OCI-LY3 (cell line): ENCODE measurements at regions not wholly inside any gene's neighbourhood (a gene's known extent, or its start where the extent isn't known, plus 50 kb on each side); places are given as distances from the start of the nearest gene placed in this dataset.
A peak's percentile ranks its signal among the peaks of the same experiment; 100 is the strongest.
"Not testable (repeated sequence)": the region's sequence is repeated elsewhere in the genome, so short reads cannot be mapped to it uniquely, and the experiment has no call there.

Experiments
- H2AFZ ChIP-seq: fragments of 200-600, 300-600 bp; shearing (Covaris generic); 2 replicates; pipeline ENCODE4 v1.6.0; 2014; ENCODE audit warnings: antibody characterized with exemption, low read depth, low read length
- H3K27ac ChIP-seq: fragments of 200-600, 300-600 bp; sonication (generic); 2 replicates; pipeline ENCODE4 v1.5.1; 2014; ENCODE audit warnings: mild to moderate bottlenecking, low read length, moderate library complexity, mixed read lengths
- H3K27me3 ChIP-seq: fragments of 200-600, 300-600 bp; sonication (generic); 2 replicates; pipeline ENCODE4 v1.6.1; 2014; ENCODE audit warnings: low read depth, low read length, mixed read lengths
- H3K36me3 ChIP-seq: fragments of 200-600, 300-600 bp; sonication (generic); replicated peaks from 2 replicates; pipeline ENCODE3; 2014; ENCODE audit warnings: low read depth, low read length, mixed read lengths
- H3K4me1 ChIP-seq: fragments of 300-600, 200-600 bp; sonication (generic); 2 replicates; pipeline ENCODE4 v1.6.1; 2014; ENCODE audit warnings: low read length, mixed read lengths
- H3K4me2 ChIP-seq: fragments of 200-600, 300-600 bp; sonication (generic); 2 replicates; pipeline ENCODE4 v1.6.1; 2014; ENCODE audit warnings: low read length, mixed read lengths
- H3K4me3 ChIP-seq: fragments of 300-600, 200-600 bp; sonication (generic); 2 replicates; pipeline ENCODE4 v1.5.1; 2014; ENCODE audit warnings: antibody characterized with exemption, mild to moderate bottlenecking, low read length, moderate library complexity
- H3K79me2 ChIP-seq: fragments of 300-600, 200-600 bp; shearing (Covaris generic); 2 replicates; pipeline ENCODE4 v1.6.1; 2014; ENCODE audit warnings: mild to moderate bottlenecking, low read length, mixed read lengths
- H3K9ac ChIP-seq: fragments of 300-600, 200-600 bp; shearing (Covaris generic); 2 replicates; pipeline ENCODE4 v1.6.0; 2014; ENCODE audit warnings: mild to moderate bottlenecking, low read length, moderate library complexity
- H3K9me3 ChIP-seq: fragments of 200-600, 300-600 bp; shearing (Covaris generic); 2 replicates; pipeline ENCODE4 v1.6.1; 2014; ENCODE audit warnings: low read length, mixed read lengths; ENCODE audit not compliant: insufficient read depth
- H4K20me1 ChIP-seq: fragments of 200-600, 300-600 bp; sonication (generic); 2 replicates; pipeline ENCODE4 v1.6.1; 2016; ENCODE audit warnings: low read length, mixed read lengths; ENCODE audit not compliant: insufficient read depth
- EZH2phosphoT487 ChIP-seq: fragments of 200-600 bp; shearing (Covaris generic); IDR thresholded peaks from 2 replicates; pipeline ENCODE4 v1.6.1; 2018; ENCODE audit warnings: antibody characterized with exemption, mixed run types, low read depth
- TF ChIP-seq, protein P1 (sequence below): fragments of 200-600, 300-600 bp; sonication (generic); IDR thresholded peaks from 2 replicates; pipeline ENCODE4 v1.5.1; 2014; ENCODE audit warnings: antibody characterized with exemption, low read length, low read depth

GRCh38 chr4:29104694-29105093 lies 1615.5 kb upstream of the PCDH7 start:
- TF ChIP-seq, protein P1, sequence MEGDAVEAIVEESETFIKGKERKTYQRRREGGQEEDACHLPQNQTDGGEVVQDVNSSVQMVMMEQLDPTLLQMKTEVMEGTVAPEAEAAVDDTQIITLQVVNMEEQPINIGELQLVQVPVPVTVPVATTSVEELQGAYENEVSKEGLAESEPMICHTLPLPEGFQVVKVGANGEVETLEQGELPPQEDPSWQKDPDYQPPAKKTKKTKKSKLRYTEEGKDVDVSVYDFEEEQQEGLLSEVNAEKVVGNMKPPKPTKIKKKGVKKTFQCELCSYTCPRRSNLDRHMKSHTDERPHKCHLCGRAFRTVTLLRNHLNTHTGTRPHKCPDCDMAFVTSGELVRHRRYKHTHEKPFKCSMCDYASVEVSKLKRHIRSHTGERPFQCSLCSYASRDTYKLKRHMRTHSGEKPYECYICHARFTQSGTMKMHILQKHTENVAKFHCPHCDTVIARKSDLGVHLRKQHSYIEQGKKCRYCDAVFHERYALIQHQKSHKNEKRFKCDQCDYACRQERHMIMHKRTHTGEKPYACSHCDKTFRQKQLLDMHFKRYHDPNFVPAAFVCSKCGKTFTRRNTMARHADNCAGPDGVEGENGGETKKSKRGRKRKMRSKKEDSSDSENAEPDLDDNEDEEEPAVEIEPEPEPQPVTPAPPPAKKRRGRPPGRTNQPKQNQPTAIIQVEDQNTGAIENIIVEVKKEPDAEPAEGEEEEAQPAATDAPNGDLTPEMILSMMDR: no peak
- no peak for TF ChIP-seq EZH2phosphoT487
- H3K27ac ChIP-seq: no peak overlapping the region
- H3K36me3 ChIP-seq: no peaks in the 10 kb centered on the region
- 0 out of 2 replicates have a peak, but pooled peaks cover 2% of the 10 kb centered on the region for H3K4me1 ChIP-seq
- no peak overlapping the region for H3K4me2 ChIP-seq
- no peak overlapping the region for H3K4me3 ChIP-seq
- no peaks in the 10 kb centered on the region for H3K9me3 ChIP-seq
- no peaks in the 10 kb centered on the region for H3K79me2 ChIP-seq
- no peak overlapping the region for H2AFZ ChIP-seq
- no peak overlapping the region for H3K9ac ChIP-seq
- H4K20me1 ChIP-seq: no peaks in the 10 kb centered on the region
- H3K27me3 ChIP-seq: no peaks in the 10 kb centered on the region

GRCh38 chr4:29113960-29114359 lies 1606.2 kb upstream of the PCDH7 start:
- H3K4me2 ChIP-seq: no peak overlapping the region
- no peak overlapping the region for H3K9ac ChIP-seq
- H3K27me3 ChIP-seq: no peaks in the 10 kb centered on the region
- no peak overlapping the region for H3K4me3 ChIP-seq
- TF ChIP-seq, protein P1: no peak
- no peak for TF ChIP-seq EZH2phosphoT487
- no peaks in the 10 kb centered on the region for H3K36me3 ChIP-seq
- H3K27ac ChIP-seq: no peak overlapping the region
- H2AFZ ChIP-seq: no peak overlapping the region
- peaks cover 5% of the 10 kb centered on the region; the same call in 1 of the 2 replicates for H3K4me1 ChIP-seq
- H3K79me2 ChIP-seq: no peaks in the 10 kb centered on the region
- H3K9me3 ChIP-seq: no peaks in the 10 kb centered on the region
- no peaks in the 10 kb centered on the region for H4K20me1 ChIP-seq

GRCh38 chr4:29117231-29117722 lies 1602.9 kb upstream of the PCDH7 start:
- not testable (repeated sequence) for H4K20me1 ChIP-seq

DNA sequence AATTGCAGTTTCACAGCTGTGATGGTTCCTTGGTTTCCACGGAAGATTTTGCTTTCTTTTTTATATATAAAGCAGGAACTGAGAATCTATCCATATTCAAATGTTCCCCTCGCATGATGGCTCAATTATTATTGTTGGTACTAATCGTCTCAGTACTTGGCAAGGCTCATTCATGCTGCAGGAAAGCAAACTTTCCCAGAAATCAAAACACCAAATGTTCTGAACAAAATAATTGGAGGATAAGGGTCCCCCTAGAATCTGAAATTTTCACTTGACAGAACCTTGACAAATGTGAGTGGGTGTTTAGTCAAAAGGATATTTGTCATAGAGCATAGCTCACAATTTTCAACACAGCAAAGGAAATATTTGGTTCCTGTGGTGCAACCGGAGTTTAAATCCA lies 1598.6 kb upstream of the PCDH7 start:
- Histone ChIP-seq H3K9ac (no peak overlapping the region), H3K36me3 (no peaks in the 10 kb centered on the region), H4K20me1 (no peaks in the 10 kb centered on the region), H3K4me1 (peaks cover 6% of the 10 kb centered on the region), H3K27ac (no peak overlapping the region), H2AFZ (no peak overlapping the region), H3K4me3 (no peak overlapping the region), H3K4me2 (peak overlapping the region; percentile 16), H3K27me3 (no peaks in the 10 kb centered on the region), H3K79me2 (no peaks in the 10 kb centered on the region), H3K9me3 (no peaks in the 10 kb centered on the region)
- TF ChIP-seq EZH2phosphoT487: no peak
- TF ChIP-seq, protein P1: no peak

More at GRCh38 chr4:29117231-29117722, 1602.9 kb upstream of the PCDH7 start:
- H3K27me3 ChIP-seq, H3K79me2 ChIP-seq, H3K36me3 ChIP-seq, H2AFZ ChIP-seq, H3K4me3 ChIP-seq, H3K9ac ChIP-seq, H3K9me3 ChIP-seq, H3K27ac ChIP-seq, H3K4me2 ChIP-seq: not testable (repeated sequence)
- peaks cover 12% of the 10 kb centered on the region for H3K4me1 ChIP-seq

DNA sequence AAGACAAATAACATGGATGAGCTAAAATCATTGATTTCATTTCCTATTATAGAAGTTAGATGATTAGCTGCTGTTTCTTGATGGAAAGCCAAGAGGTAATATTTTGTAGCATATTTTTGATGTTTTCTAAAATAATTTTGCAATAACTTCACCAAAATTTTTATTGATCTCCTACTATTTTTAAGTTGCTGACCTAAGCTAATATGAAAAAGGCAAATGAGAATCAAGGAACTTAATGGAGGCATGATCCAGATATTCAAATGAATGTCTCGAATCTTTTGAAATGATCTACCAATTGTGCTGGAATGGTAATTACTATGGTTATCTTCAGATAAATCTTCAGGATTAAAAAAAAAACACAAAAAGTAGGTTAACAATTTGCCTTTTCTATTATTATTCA lies 1591.4 kb upstream of the PCDH7 start:
- H2AFZ ChIP-seq: no peak overlapping the region
- no peaks in the 10 kb centered on the region for H3K4me1 ChIP-seq
- H3K27me3 ChIP-seq: no peaks in the 10 kb centered on the region
- no peaks in the 10 kb centered on the region for H3K36me3 ChIP-seq
- H4K20me1 ChIP-seq: no peaks in the 10 kb centered on the region
- TF ChIP-seq EZH2phosphoT487: no peak
- TF ChIP-seq, protein P1: no peak
- no peaks in the 10 kb centered on the region for H3K9me3 ChIP-seq
- H3K27ac ChIP-seq: no peak overlapping the region
- no peak overlapping the region for H3K9ac ChIP-seq
- H3K4me3 ChIP-seq: no peak overlapping the region
- H3K4me2 ChIP-seq: no peak overlapping the region
- no peaks in the 10 kb centered on the region for H3K79me2 ChIP-seq
